HepG2 (cell line): ENCODE measurements at regions not wholly inside any gene's neighbourhood (a gene's known extent, or its start where the extent isn't known, plus 50 kb on each side); places are given as distances from the start of the nearest gene placed in this dataset.

Experiments used
- EEA1 ChIP-seq: sonication (generic); formaldehyde crosslinking; IDR thresholded peaks from 2 replicates; pipeline ENCODE4 v1.5.1; 2020; ENCODE audit warnings: mild to moderate bottlenecking, missing genetic modification reagents, borderline replicate concordance
- ISX ChIP-seq: sonication (generic); formaldehyde crosslinking; conservative IDR thresholded peaks from 2 replicates; pipeline ENCODE4 v1.5.0; 2020; ENCODE audit warnings: missing genetic modification reagents
- KDM1A ChIP-seq: IDR thresholded peaks from 2 replicates; pipeline ENCODE4 v1.6.1; 2016; ENCODE audit warnings: missing compliant biosample characterization
- MBNL3 ChIP-seq: fragments of 250-450 bp; sonication (Bioruptor Pico); conservative IDR thresholded peaks from 2 replicates; pipeline ENCODE4 v1.8.0; 2022; ENCODE audit warnings: mild to moderate bottlenecking, inconsistent platforms
- NR2F1 ChIP-seq, 2 experiments: fragments of 450-650 bp in 1 of 2; formaldehyde crosslinking in 1 of 2; IDR thresholded peaks; 2 replicates each; pipeline versions ENCODE4 v1.5.0 to v1.6.1; 2016 to 2020; ENCODE audit warnings: mild to moderate bottlenecking in 1 of 2, missing compliant biosample characterization in 1 of 2, missing genetic modification reagents in 1 of 2, moderate library complexity in 1 of 2
- PITX1 ChIP-seq: sonication (generic); formaldehyde crosslinking; IDR thresholded peaks from 2 replicates; pipeline ENCODE4 v1.5.1; 2020; ENCODE audit warnings: mild to moderate bottlenecking, missing genetic modification reagents
- SNAI1 ChIP-seq: sonication (generic); formaldehyde crosslinking; IDR thresholded peaks from 2 replicates; pipeline ENCODE4 v1.5.0; 2020; ENCODE audit warnings: mild to moderate bottlenecking, missing genetic modification reagents, borderline replicate concordance
- ZBTB49 ChIP-seq: sonication (generic); formaldehyde crosslinking; IDR thresholded peaks from 2 replicates; pipeline ENCODE4 v1.4.0; 2020; ENCODE audit warnings: missing genetic modification reagents, borderline replicate concordance
- ZNF124 ChIP-seq: sonication (generic); formaldehyde crosslinking; IDR thresholded peaks from 2 replicates; pipeline ENCODE4 v1.4.0; 2020; ENCODE audit warnings: missing genetic modification reagents
- ZNF343 ChIP-seq: sonication (generic); formaldehyde crosslinking; IDR thresholded peaks from 2 replicates; pipeline ENCODE4 v1.4.0; 2020; ENCODE audit warnings: mild to moderate bottlenecking, missing genetic modification reagents
- ZNF761 ChIP-seq: sonication (generic); formaldehyde crosslinking; conservative IDR thresholded peaks from 2 replicates; pipeline ENCODE4 v1.4.0; 2020; ENCODE audit warnings: mild to moderate bottlenecking, missing genetic modification reagents
- TF ChIP-seq, protein P1 (sequence below): sonication (generic); formaldehyde crosslinking; IDR thresholded peaks from 2 replicates; pipeline ENCODE4 v1.4.0; 2020; ENCODE audit warnings: mild to moderate bottlenecking, missing genetic modification reagents
- TF ChIP-seq, protein P2 (sequence below): sonication (generic); formaldehyde crosslinking; IDR thresholded peaks from 2 replicates; pipeline ENCODE4 v1.4.0; 2020; ENCODE audit warnings: mild to moderate bottlenecking, low read depth, missing genetic modification reagents
- TF ChIP-seq, protein P3 (sequence below): sonication (generic); formaldehyde crosslinking; IDR thresholded peaks from 2 replicates; pipeline ENCODE4 v1.9.0; 2021; ENCODE audit warnings: missing genetic modification reagents, borderline replicate concordance

DNA sequence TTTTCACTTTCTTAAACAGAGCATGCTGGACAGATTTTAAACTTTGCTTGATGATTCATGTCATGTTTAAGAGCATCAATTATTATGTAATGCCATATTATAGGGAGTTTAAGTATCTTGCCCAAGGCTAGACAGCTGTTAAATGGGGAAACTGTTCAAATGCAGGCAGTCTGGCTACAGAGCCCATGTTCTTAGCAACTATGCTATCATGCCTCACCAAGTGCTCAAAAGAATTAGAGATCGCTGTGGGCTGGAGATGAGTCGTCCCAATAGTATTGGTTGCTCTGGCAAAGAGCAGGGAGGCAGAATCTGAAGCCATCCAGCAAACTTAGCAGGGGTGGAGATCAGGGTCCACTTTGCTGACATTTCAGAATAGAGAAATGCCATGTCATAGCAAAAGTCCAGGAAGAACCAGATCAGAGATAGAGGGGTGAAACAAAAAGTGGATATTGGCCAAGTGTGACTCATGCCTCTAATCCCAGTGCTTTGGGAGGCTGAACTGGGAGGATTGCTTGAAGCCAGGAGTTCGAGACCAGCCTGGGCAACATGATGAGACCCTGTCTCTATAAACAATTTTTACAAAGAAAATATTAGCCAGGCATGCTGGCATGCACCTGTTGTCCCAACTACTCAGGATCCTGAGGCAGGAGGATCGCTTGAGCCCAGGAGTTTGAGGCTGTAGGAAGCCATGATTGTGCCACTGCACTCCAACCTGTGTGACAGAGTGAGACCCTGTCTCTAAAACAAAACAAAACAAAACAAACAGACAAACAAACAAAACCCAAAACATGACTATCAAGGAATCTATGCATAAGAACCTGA lies 57.8 kb downstream of the BAMBI start (continued):
- TF ChIP-seq, protein P1, sequence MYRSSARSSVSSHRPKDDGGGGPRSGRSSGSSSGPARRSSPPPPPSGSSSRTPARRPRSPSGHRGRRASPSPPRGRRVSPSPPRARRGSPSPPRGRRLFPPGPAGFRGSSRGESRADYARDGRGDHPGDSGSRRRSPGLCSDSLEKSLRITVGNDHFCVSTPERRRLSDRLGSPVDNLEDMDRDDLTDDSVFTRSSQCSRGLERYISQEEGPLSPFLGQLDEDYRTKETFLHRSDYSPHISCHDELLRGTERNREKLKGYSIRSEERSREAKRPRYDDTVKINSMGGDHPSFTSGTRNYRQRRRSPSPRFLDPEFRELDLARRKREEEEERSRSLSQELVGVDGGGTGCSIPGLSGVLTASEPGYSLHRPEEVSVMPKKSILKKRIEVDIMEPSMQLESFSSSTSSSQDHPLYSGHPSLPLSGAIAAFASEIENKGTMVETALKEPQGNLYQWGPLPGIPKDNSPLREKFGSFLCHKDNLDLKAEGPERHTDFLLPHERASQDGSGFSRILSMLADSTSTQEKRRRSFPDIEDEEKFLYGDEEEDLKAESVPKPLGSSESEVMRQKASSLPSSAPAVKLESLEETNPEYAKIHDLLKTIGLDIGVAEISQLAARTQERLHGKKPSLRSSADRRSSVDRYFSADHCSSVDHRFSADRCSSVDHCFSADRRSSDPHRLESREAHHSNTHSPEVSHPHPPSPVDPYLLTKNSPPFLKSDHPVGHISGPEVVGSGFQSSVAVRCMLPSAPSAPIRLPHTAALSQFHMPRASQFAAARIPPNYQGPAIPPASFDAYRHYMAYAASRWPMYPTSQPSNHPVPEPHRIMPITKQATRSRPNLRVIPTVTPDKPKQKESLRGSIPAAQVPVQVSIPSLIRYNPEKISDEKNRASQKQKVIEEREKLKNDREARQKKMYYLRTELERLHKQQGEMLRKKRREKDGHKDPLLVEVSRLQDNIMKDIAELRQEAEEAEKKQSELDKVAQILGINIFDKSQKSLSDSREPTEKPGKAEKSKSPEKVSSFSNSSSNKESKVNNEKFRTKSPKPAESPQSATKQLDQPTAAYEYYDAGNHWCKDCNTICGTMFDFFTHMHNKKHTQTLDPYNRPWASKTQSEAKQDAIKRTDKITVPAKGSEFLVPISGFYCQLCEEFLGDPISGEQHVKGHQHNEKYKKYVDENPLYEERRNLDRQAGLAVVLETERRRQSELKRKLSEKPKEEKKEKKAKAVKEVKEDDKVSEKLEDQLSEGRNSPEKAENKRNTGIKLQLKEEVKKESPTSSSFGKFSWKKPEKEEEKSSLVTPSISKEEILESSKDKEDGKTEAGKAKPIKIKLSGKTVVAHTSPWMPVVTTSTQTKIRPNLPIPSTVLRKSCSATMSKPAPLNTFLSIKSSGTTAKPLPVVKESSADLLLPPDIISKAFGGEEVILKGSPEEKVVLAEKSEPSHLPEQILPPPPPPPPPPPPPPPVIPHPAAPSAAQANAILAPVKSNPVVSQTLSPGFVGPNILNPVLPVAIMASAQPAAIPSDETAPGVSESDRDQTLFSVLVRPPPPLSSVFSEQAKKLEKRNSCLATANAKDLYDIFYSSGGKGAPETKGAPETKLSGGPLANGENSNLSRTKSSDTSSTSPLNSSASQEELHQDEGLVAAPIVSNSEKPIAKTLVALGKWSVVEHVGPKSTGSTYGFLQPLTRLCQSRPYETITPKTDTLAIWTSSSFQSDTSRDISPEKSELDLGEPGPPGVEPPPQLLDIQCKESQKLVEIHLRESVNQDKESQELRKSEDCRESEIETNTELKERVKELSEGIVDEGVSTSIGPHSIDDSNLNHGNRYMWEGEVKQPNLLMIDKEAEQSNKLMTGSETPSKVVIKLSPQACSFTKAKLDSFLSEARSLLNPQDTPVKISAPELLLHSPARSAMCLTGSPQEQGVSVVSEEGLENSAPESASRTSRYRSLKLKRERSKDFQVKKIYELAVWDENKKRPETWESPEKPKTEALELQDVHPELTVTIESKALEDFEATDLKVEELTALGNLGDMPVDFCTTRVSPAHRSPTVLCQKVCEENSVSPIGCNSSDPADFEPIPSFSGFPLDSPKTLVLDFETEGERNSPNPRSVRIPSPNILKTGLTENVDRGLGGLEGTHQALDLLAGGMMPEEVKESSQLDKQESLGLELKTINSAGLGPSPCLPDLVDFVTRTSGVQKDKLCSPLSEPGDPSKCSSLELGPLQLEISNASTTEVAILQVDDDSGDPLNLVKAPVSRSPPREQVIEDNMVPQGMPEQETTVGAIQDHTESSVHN (CRISPR knock-in tag), result no peak
- TF ChIP-seq, protein P2, sequence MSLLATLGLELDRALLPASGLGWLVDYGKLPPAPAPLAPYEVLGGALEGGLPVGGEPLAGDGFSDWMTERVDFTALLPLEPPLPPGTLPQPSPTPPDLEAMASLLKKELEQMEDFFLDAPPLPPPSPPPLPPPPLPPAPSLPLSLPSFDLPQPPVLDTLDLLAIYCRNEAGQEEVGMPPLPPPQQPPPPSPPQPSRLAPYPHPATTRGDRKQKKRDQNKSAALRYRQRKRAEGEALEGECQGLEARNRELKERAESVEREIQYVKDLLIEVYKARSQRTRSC (CRISPR knock-in tag), result no peak
- TF ChIP-seq SNAI1, result no peak
- TF ChIP-seq KDM1A (CRISPR knock-in tag), result peak; percentile 98
- no peak for TF ChIP-seq EEA1 (CRISPR knock-in tag)
- no peak for TF ChIP-seq ZNF124
- TF ChIP-seq ZBTB49 (CRISPR knock-in tag), result no peak
- no peak for TF ChIP-seq ZNF761 (CRISPR knock-in tag)
- peak in 1 of 2 experiments; percentile 16; a peak in 1 of 4 replicates for TF ChIP-seq NR2F1 (CRISPR knock-in tag; IDR thresholded peaks at IDR 0.05)
- TF ChIP-seq MBNL3, result no peak
- TF ChIP-seq ISX, result no peak
- no peak for TF ChIP-seq ZNF343
- TF ChIP-seq, protein P3, sequence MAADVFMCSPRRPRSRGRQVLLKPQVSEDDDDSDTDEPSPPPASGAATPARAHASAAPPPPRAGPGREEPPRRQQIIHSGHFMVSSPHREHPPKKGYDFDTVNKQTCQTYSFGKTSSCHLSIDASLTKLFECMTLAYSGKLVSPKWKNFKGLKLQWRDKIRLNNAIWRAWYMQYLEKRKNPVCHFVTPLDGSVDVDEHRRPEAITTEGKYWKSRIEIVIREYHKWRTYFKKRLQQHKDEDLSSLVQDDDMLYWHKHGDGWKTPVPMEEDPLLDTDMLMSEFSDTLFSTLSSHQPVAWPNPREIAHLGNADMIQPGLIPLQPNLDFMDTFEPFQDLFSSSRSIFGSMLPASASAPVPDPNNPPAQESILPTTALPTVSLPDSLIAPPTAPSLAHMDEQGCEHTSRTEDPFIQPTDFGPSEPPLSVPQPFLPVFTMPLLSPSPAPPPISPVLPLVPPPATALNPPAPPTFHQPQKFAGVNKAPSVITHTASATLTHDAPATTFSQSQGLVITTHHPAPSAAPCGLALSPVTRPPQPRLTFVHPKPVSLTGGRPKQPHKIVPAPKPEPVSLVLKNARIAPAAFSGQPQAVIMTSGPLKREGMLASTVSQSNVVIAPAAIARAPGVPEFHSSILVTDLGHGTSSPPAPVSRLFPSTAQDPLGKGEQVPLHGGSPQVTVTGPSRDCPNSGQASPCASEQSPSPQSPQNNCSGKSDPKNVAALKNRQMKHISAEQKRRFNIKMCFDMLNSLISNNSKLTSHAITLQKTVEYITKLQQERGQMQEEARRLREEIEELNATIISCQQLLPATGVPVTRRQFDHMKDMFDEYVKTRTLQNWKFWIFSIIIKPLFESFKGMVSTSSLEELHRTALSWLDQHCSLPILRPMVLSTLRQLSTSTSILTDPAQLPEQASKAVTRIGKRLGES (CRISPR knock-in tag), result no peak
- TF ChIP-seq PITX1 (CRISPR knock-in tag), result peak; percentile 72
